SK-N-DZ (cell line): ENCODE measurements at regions not wholly inside any gene's neighbourhood (a gene's known extent, or its start where the extent isn't known, plus 50 kb on each side); places are given as distances from the start of the nearest gene placed in this dataset.
"Not testable (repeated sequence)": the region's sequence is repeated elsewhere in the genome, so short reads cannot be mapped to it uniquely, and the experiment has no call there.

Source experiments
- DNase-seq: peaks from one replicate; pipeline ENCODE4 v3.0.0-alpha.2; 2015; ENCODE audit warnings: low spot score

DNA sequence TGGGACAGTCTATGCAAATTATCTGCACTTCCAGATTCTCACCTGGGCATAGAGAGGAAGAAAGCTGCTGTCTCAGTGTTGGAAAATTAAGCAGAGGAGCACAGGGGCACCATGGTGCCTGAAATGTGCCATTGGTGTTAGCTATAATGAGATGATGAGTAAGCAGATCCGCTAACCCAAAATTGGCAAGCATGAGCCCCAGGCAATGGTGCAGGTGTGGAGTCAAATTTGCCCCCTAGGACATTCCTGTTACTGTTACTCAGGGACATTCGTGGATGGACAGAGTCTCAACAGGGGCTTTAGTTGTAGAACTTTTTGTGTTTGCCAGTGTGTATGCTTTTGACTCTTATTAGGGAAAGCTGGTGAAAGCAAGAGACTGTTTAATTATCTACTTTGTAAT lies 385.2 kb upstream of the KLF6 start:
- no peak for DNase-seq

- no peak for DNase-seq
These were observed 384.4 kb upstream of the KLF6 start for GRCh38 chr10:4169448-4169847.

GRCh38 chr10:4167216-4167615 lies 382.2 kb upstream of the KLF6 start:
- DNase-seq: no peak

DNA sequence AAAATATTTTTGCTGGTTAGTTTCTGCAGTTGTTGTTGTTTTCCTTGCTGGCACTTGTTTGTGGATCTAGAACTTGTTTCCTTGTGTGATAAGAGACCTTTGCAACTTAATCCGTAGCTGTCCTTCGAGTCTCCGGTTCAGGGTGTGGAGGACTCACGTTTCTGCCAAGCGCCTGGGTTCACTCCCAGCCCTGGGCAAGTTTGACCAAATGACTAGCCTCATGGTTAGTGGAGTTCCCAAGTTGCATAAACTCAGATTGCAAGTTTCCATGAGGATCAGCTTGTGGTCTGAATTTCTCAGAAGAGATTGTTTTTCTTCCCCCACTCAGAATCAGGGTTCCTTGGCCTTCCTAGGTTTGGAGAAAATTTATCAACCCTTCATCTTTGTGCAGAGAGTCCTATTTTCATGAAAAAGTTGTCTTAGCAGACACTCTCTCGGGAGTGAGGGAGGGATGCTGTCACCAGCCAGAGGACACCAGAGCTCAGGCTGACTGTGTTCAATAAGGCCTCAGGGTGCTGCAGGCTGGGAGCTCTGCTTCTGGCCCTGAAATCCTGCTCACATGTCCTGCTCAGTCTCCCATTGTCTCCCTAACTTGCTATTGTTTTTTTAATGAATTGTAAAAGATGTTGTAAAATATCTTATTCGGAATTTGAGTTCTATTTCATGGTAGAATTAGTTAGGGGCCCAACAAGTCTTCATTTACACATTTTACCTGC lies 377.7 kb upstream of the KLF6 start:
- DNase-seq: no peak

- DNase-seq: no peak
These were observed 374.2 kb upstream of the KLF6 start for GRCh38 chr10:4159173-4159572.

DNA sequence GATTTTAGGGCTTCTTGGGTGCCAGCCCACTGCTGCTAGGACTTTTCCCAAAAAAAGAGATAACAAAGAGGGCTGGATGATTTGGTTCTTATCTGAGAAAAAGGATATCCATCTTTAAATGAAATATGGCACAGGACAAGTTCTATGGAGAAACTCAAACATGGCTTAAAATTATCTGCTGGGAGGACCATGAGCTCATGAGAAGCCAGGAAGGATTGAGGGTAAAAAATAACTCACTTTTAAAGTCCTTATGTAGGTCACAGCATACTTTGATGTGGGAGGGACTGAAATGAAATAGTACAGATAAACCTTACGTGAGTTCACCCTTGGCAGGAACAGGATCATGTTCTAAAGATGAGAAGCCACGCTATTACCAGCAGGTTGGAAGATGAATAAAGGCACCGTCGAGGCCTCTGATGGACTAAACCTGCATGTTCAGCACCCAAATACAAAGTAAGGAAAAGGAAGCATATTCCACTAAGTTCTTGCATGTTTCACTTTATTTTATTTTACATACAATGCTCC lies 369.2 kb upstream of the KLF6 start:
- no peak for DNase-seq

DNA sequence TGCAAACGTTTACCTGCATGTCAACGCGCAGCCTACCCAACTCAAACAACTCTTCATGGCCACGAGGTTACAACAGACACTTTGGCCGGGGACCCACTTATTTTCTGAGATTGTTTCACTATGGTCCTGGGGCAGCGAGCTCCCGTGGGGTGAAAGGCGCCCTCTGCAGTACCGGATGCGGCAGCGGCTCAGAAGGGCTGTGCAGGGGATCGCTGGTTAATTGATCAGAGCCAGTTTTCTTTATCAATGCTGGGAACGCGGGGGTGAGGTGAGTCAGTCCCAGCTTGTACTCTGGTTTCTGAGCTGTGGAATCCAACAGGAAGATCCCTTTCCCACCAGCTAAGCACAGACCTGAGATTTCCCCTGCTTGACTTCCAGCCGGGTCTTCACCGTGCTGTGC lies 366.5 kb upstream of the KLF6 start:
- no peak for DNase-seq

GRCh38 chr10:4150676-4151075 lies 365.7 kb upstream of the KLF6 start:
- DNase-seq: no peak

DNA sequence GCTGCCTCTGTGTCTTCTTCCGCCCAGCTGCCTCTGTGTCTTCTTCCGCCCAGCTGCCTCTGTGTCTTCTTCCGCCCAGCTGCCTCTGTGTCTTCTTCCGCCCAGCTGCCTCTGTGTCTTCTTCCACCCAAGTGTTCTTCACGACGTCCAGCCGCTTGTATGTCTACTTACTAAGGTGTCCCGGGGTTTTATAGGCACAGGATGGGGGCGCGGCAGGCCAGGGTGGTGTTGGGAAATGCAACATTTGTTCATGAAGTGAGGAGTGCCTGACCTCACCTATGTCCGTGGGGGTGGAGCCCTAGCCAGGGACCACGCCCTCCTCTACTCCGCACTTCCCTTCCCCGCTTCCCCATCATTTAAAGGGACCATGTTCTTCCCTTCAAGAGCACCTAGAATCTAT lies 364.5 kb upstream of the KLF6 start:
- not testable (repeated sequence) for DNase-seq

DNA sequence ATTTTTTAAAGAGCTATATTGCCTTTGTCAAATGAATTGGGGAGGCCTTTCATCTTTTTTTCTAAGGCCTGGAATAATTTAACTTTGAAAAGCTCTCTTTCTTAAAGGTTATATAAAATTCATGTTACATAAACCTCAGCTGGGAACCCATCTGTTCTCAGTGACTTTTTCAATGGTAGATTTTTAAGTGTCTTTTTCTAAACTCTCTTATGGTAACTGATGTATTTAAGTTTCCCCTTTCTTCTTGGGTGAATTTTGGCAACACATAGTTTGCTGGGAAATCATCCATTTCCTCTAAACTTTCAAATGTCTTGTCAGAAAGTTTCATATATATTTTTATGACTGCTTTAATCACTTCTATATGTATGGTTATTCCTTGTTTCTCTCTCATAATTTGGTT lies 362.2 kb upstream of the KLF6 start:
- no peak for DNase-seq

DNA sequence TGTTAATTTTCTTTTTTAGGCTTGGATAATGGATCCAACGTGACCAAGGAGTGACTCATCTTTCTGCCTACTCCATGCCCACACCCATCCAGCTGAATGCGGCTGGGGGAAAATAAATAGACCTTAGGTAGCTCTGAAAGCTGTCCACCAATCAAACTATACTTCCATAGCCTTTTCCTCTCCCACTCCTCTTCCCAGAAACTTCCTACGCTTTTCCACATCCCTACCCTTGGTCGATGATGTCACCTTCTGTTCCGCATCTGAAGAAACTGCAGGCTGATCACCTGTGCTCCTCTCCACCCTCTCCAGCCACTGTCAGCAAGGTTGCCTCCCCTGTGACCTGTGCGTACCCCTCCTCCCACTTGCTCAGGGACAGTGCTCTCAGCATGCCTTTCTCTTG lies 359.8 kb upstream of the KLF6 start:
- DNase-seq: no peak

DNA sequence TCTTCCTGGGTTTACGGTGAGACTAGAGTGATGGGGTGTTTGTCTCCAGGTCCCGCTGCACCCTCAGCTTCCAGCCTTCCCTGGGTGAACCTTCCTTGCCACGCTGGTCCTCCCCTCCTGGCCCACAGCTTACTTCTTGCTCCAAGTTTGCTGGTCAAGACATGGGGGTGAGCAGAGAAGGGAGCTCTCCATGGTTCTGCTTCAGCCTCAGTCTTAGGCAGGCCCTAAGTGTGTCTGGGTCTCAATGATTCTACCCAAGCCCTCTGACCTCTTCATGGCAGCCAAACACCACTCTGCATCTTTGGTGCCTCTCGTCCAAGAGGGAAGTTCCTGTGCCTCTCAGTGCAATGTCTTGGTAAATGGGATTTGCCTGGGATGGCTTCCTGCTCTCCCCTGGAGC lies 356.5 kb upstream of the KLF6 start:
- DNase-seq: no peak

DNA sequence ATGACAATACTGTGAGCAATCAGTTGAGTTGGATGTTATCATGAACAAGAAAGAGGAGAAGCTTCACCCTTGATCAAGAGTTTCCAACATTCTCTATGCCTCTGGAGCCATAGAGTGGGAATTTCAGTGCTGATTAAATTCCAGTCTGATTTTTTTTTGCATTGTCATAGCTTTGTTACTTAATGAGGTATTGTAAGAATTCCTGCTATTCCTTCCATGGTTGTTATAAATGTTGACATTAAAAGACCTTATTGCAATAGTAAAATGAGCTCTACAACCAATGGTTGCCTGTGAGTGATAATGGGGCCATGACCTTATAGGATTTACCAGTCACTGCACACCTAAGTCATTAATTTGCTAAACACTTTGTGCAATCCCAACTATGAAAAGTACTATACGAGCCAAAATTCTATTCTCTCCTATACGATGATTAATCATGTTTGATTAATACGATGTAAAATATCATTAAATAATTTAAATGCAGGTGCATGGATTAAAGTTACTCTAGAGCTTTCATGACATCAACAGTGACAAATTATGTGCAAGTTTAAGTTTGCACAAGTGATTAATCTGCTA lies 353.2 kb upstream of the KLF6 start:
- no peak for DNase-seq

DNA sequence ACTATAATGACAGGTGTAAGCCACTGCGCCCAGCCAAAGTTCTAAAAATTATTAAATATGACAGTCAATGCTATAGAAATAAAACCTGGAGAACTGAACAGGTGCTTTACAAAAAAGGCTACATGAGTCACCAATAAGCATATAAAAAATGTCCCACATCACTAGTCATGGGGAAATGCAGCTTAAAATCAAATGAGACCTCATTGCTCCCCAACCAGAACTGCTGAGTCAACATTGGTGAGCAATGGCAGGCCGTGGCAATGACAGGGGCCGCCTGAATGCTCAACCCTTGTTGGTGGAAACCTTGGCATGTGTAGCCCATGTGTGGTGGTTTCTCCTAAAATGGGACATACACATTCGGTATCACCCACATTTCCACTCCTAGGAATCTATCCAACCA lies 352.3 kb upstream of the KLF6 start:
- no peak for DNase-seq

GRCh38 chr10:4136121-4136520 lies 351.1 kb upstream of the KLF6 start:
- no peak for DNase-seq

- DNase-seq: no peak
These were observed 347.2 kb upstream of the KLF6 start for GRCh38 chr10:4132216-4132556.

DNA sequence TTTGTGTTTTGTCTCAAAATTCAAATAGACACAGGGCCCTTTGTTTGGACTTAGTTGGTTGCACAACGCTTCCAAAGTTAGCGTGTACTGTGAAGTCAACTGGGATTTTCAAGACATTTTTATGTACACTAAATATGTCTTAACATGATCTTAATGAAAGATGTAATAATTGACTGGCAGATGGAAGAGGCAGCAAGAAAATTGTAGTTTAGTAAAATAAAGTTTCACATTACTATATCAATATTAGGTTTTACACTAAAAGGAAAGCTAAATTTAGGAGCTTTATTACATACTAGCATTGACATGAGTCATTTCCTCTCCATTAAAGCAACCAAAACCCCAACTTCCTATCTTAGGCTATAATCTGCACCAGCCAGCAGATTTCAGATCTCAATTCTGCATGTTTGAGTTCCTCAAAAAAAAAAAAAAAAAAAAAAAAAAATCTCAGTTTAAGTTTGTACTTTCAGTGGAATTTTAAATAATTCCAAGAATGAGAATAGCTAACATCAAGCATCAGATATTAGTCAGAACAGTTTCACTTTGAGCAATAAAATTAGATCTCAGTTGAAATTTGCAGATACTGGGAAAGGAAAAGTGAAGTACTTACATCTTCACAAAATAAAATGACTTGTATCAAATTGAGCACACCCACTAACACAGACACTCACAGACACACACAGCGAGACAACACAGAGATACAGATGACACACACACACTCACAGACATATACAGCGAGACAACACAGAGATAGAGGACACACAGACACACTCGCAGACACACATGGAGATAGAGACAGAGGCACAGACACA lies 346.6 kb upstream of the KLF6 start:
- no peak for DNase-seq

DNA sequence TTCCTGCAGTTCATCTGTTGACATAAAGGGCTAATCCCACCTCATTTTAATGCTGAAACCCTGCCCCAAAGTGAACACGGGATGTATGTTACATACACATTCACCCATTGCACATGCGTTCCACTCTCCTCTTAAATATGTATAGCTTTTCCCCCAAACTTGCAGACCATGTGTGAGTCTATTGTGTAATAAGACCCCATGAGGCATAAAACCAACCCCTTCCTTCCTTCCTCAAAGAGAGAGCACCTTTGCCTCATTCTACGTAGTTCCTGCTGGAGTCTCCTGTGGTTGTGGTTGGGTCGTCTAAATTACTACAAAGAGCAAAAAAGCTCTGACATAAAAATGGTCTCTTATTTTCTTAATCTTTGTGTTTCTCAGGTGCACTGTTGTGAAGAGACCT lies 345.7 kb upstream of the KLF6 start:
- no peak for DNase-seq

GRCh38 chr10:4129866-4130477 lies 345.0 kb upstream of the KLF6 start:
- DNase-seq: no peak

GRCh38 chr10:4127518-4128315 lies 342.7 kb upstream of the KLF6 start:
- DNase-seq: no peak

DNA sequence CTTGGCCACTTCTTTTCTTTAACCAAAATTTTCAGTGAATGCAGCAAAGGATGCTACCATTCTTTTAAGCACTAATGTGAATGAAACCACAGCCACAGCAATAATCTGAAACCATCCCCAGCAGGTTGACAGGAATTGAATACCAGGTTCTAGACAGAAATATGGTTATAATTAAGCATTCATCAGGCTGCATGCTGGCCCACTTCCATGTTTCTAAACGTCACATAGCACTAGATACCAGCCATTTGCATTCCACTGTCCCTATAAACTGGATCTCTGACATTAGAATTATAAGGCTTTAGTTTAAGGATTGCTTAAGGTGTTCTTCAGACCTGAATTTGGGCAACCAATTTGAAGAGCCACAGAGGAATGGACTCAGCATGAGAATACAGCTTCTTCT lies 340.8 kb upstream of the KLF6 start:
- DNase-seq: no peak
